GM10266 (cell line): ENCODE measurements at regions not wholly inside any gene's neighbourhood (a gene's known extent, or its start where the extent isn't known, plus 50 kb on each side); places are given as distances from the start of the nearest gene placed in this dataset.

Source experiments
- DNase-seq: peaks from one replicate; pipeline ENCODE4 v3.0.0; 2012; ENCODE audit errors: extremely low spot score
- TF ChIP-seq, protein P1 (sequence below): IDR thresholded peaks from 2 replicates; pipeline ENCODE4 v1.5.1; 2012; ENCODE audit warnings: mild to moderate bottlenecking, low read depth; ENCODE audit not compliant: control insufficient read depth, insufficient read depth; ENCODE audit errors: missing control alignments

DNA sequence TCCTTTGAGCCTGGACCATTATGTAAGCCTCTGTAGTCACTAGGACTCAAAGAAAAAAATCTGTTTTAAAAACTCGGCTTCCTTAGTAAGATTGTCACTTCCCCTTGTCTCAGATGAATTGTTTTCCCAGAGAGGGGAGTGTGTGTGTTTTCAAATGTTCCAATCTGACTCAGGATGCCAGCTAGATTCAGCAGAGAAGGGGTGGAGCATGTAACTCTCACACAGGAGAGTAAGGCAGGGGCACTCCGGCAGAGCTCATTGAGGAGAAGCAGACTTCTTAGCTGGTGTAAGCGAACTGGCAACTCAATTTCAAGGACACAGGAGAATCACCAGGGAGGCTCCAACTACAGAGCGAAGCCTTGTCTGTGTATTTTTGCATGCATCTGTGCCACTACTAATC, 623.2 kb downstream of the LMO4 start:
- no peak for DNase-seq
- TF ChIP-seq, protein P1, sequence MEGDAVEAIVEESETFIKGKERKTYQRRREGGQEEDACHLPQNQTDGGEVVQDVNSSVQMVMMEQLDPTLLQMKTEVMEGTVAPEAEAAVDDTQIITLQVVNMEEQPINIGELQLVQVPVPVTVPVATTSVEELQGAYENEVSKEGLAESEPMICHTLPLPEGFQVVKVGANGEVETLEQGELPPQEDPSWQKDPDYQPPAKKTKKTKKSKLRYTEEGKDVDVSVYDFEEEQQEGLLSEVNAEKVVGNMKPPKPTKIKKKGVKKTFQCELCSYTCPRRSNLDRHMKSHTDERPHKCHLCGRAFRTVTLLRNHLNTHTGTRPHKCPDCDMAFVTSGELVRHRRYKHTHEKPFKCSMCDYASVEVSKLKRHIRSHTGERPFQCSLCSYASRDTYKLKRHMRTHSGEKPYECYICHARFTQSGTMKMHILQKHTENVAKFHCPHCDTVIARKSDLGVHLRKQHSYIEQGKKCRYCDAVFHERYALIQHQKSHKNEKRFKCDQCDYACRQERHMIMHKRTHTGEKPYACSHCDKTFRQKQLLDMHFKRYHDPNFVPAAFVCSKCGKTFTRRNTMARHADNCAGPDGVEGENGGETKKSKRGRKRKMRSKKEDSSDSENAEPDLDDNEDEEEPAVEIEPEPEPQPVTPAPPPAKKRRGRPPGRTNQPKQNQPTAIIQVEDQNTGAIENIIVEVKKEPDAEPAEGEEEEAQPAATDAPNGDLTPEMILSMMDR: no peak

DNA sequence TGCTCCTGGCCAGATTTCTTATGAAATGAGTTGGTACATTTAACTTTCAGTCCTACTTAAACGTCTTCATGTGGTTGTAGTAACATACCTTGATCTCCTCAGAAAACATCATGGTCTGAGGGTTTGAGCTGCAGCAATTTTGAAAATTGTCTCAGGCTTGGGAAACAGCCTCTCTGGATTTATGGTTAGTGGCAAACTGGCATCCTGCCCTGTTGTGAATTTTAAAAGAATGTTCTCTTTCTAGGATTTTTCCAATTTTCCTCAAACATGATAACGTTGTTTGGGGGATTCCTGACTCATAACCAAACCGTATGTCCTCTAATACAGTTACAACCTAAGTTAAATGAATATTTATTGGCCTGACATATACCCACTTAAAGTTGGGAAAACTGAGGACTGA, 624.4 kb downstream of the LMO4 start:
- TF ChIP-seq, protein P1: no peak
- no peak for DNase-seq

DNA sequence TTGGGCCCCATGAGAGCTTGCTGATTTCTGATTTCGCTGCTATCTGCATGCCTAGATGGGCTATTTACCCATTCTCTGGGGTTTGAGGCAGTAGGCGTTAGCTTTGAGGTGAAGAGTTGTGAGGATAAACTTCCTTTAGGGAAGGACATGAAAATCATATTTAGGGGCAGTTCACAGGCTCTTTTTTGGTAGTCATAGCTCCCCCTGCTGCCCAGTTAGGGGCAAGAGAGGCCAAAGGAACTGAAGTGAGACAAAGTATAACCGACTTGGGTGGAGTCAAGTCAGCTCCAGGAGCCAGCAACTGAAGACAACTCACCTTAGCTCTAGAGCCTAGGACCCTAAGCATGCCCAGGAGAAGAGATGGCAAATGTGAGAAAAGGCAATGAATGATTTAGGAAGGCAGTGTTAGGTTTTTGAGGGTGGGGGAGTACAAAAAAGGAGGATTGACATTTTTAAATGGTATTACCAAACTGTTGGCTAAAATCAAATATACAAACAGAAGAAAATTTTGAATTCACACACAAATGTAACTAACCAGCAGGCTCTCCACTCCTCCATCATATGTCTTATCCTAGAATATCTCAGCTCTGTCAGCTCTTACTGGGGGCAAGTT, 625.2 kb downstream of the LMO4 start:
- TF ChIP-seq, protein P1: peak; percentile 81

DNA sequence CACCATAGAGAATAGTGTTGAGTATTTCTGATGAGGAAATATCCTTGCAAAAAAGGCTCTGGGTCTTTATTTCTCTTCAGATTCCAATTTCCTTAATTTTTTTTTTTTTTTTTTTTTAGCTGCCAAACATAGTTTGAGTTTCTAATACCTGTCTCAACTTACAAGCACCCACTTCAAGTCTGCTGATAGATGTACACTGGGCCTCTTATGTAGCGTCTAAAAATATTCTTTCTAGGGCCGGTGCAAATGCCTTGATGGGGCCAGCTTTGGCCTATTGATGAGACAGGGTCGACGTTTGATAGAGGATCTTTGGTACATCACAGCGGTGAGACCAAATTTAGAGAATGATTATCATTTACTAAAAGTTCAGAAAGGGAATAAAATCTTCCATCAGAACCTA, 626.4 kb downstream of the LMO4 start:
- TF ChIP-seq, protein P1: no peak
- no peak for DNase-seq

More for the DNA sequence above, 625.2 kb downstream of the LMO4 start:
- DNase-seq: peak; percentile 42

DNA sequence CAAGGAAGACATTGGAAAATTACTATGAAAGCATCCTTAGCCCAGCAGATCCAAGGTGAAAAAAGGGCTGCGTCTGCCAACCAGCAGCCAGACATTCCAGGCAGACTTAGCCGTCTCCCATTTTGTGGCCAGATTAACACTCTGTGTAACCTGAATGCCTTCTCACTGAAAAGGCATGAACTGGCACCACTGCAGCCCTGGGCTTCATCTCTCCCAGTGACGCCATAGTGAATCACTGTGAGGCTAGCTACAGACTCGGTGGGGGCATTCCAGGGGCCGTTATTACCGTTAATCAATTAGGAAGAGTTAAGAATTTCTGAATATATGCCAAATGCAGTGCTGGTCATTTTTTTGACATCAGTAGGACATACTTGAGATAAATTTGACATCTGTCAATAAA, 627.4 kb downstream of the LMO4 start:
- no peak for DNase-seq
- TF ChIP-seq, protein P1: no peak

DNA sequence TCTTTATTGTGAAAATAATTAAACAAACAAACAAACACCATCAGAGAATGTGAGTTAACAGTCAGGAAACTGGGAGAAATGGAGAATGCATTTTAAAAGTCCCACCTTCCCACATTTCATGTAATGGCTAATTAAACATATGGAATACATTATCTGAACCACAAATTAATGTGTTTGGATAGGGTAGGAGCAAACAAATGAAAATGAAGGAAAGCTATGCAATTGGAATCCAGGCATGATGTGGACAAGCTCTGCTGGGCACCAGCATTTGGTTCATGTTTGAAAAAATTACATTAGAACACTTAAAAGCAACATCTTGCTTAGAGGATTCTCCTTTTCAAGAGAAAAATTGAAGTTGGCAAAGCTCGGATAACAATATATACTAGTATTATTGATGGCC, 628.1 kb downstream of the LMO4 start:
- TF ChIP-seq, protein P1: no peak
- DNase-seq: no peak

DNA sequence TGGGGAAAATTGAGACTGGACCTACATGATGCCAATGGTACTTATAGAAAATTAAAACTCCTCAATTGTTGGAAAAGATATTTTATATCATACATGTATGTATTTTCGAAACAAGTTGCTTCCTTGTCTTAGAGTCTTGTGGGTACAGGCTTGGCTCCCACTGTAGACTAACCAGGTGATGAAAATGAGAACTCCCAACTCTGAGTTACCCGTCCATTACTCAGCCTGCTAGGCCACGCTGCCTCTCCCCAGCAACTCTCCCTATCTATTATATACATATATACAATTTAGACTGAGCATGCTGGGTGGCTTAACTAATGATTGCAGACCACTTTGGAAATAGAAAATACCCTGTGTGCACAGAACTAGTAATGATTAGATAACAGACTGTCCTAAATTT, 628.7 kb downstream of the LMO4 start:
- TF ChIP-seq, protein P1: no peak
- no peak for DNase-seq
